HG03460 (cell line): ENCODE measurements at regions not wholly inside any gene's neighbourhood (a gene's known extent, or its start where the extent isn't known, plus 50 kb on each side); places are given as distances from the start of the nearest gene placed in this dataset.
"Not testable (repeated sequence)": the region's sequence is repeated elsewhere in the genome, so short reads cannot be mapped to it uniquely, and the experiment has no call there.

Experiments
- ATAC-seq: cut with Tn5 transposase; IDR thresholded peaks from one replicate; pipeline ENCODE4 v1.9.1; 2021; ENCODE audit not compliant: unreplicated experiment

GRCh38 chr13:90846936-90847335 is 500.6 kb upstream of the MIR17HG start:
- no peak for ATAC-seq

DNA sequence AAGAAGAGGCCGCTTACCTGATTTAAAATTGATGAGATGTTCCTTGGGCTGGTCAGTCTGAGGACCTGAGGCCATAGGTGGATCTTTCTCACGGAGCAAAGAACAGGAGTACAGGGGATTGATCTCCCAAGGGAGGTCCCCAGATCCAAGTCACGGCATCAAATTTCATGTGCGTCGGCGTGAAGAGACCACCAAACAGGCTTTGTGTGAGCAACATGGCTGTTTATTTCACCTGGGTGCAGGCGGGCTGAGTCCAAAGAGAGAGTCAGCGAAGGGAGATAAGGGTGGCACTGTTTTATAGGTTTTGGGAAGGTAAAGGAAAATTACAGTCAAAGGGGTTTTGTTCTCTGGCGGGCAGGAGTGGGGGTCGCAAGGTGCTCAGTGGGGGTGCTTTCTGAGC is 493.8 kb upstream of the MIR17HG start:
- ATAC-seq: not testable (repeated sequence)

GRCh38 chr13:90857921-90858320 is 489.6 kb upstream of the MIR17HG start:
- ATAC-seq: no peak

DNA sequence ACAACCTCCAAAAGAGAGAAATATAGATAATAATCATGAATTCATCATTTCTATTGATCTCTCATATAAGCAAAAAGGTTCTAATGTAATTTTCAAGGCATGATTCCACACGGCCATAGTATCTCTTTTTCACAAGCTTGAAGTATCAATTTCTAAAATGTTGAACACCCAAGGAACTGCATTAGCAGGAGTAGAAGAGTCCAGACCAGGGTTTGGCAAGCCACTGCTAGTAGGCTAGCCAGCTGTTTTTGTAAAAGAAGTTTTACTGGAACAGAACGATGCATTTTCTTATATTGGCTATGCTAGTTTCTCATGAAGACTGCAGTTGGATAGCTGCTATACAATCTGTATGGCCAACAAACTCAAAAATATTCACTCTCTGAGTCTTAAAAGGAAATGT is 481.5 kb upstream of the MIR17HG start:
- ATAC-seq: no peak

DNA sequence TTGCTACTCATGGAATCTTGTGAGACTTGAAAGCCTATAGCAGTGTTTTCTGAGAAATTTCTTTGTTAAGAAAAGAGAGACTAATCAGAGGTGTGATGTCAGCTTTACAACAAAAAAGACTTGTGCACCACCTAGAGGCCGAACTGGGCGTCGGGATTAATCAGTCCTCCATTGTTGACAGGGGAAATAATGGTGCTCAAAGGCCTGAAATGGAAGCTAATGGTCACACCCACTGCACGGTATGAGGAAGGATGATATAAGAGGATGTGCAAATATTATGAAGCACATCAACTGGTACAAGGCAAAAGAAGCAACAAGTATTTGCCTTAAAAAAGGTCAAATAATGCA is 480.2 kb upstream of the MIR17HG start:
- ATAC-seq: peak; percentile 94

DNA sequence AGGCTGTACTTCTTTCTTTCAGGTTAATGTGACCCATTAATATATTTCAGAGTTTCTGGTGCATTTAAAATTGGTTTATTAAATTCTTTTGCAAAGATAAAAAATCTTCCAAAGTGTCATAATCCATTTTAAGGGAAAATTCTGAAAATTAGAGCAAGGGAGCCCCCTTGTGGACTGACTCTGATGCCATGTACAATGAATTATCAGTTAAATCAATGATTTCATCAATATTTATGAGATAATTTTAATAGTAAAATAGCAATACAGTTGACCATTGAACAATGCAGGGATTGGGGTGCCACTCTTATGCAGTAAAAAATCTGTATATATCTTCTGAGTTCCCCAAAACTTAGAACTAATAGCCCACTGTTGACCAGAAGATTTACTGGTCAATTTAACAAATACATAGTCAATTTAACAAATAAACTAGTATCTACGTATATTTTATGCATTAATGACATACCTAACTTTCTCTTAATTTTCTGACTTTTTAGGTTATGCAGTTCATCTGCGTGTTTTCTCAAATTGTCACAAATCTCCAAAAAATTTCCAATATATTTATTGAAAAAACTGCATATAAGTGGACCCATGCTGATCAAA is 479.1 kb upstream of the MIR17HG start:
- ATAC-seq: no peak

GRCh38 chr13:90869580-90869979 is 477.9 kb upstream of the MIR17HG start:
- no peak for ATAC-seq

- ATAC-seq: no peak
Measured at GRCh38 chr13:90872491-90873025, 474.9 kb upstream of the MIR17HG start.

DNA sequence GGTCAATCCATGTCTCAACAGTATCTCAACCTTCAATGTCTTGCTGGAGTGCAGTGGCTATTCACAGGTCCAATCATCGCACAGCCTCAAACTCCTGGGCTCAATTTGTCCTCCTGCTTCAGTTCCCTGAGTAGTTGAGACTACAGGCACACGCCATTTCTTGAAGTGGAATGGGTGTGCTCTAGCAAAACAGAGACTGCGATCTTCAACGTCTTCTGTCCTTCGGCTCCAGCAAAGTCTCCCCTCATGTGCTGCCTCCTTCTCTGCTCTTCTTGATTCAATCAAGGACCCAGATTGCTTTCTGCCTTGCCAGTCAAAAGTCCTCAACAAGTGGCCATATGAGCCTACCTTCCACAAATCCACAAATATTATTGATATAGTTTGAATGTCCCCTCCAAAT is 466.7 kb upstream of the MIR17HG start:
- no peak for ATAC-seq

- ATAC-seq: no peak
Measured at GRCh38 chr13:90882551-90882950, 464.9 kb upstream of the MIR17HG start.

- ATAC-seq: no peak
Measured at GRCh38 chr13:90883592-90883991, 463.9 kb upstream of the MIR17HG start.

DNA sequence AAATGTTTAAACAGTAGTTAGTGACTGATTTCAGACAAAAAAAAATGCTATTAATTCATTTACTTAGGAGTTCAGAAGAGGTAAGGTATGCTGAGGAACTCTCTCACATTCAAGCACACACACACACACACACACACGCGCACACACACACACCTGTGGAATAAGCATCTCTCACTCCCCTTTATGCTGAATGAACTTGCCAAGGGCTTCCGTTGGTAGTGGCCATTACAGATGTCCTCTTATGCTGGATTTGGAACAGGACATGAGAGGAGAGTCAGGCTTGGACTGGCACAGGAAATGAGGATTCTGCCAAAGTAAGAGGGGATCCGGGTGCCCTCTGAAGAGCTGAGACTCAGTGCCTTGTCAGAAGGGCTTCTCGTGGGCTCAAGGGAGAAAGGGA is 463.4 kb upstream of the MIR17HG start:
- no peak for ATAC-seq

- no peak for ATAC-seq
Measured at GRCh38 chr13:90889906-90890834, 457.3 kb upstream of the MIR17HG start.

GRCh38 chr13:90891329-90891728 is 456.2 kb upstream of the MIR17HG start:
- no peak for ATAC-seq

GRCh38 chr13:90893199-90893598 is 454.3 kb upstream of the MIR17HG start:
- not testable (repeated sequence) for ATAC-seq

DNA sequence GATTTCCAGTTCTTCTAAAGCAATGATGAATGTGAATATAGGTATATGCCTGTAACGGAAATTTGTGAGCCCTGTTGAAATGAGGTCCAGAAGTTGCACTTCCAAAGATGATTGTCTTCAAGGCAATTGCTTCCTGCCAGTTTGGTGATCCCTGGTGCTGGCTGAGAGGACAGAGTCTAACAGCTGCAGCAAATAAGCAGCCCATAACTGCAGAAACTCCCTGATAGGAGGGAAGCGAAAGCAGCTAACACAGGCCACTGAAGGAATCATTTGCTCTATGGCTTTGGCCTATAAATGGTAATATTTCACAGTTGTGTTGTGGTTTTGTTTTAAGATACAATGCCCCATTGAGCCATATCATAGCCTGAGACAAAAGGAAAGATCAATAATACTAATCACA is 451.5 kb upstream of the MIR17HG start:
- no peak for ATAC-seq

DNA sequence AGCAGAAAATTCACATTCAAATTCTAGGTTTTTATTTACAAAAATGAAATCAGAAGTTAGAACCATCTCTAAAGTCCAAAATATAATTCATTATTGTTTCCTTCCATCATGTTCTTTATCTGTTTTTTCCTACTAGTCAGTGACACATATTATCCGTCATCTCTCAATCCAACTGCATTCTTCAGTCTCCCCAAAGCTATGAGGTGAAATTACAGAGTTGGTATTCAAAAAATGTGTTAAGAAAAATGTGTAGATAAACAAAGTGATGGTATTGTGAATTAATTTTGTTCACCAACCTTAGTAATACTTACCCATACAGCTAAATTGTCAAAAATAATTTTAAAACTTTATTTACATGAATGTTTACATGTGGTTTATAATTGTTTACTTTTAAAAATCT is 448.7 kb upstream of the MIR17HG start:
- no peak for ATAC-seq

GRCh38 chr13:90899416-90899815 is 448.1 kb upstream of the MIR17HG start:
- ATAC-seq: no peak

- no peak for ATAC-seq
Measured at GRCh38 chr13:90902255-90902654, 445.2 kb upstream of the MIR17HG start.

DNA sequence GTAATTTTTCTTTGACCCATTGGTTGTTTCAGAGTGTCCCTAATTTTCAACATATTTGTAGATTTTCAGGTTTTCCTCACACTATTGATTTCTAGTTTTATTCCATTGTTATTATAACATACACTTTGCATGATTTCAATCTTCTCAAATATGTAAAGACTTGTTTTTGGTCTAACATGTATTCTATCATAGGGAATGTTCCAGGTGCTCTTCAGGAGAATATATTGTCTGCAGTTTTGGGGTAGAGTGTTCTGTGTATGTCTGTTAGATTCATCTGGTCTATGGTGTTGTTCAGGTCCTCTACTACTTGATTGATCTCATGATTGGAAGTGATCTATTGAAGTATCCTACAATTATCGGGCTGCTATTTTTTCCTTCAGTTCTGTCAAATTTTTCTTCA is 440.9 kb upstream of the MIR17HG start:
- ATAC-seq: no peak

GRCh38 chr13:90908792-90909191 is 438.7 kb upstream of the MIR17HG start:
- no peak for ATAC-seq

- no peak for ATAC-seq
Measured at GRCh38 chr13:90910018-90910639, 437.4 kb upstream of the MIR17HG start.
